DOHH2 (cell line): ENCODE measurements at regions not wholly inside any gene's neighbourhood (a gene's known extent, or its start where the extent isn't known, plus 50 kb on each side); places are given as distances from the start of the nearest gene placed in this dataset.

Experiments used
- H3F3A ChIP-seq: fragments of 200-600 bp; sonication (generic), shearing (Covaris generic); 2 replicates; pipeline ENCODE4 v1.6.0; 2016; ENCODE audit warnings: antibody characterized with exemption, mild to moderate bottlenecking; ENCODE audit not compliant: control insufficient read depth, insufficient read depth
- H3K27ac ChIP-seq: fragments of 200-600 bp; sonication (generic); 2 replicates; pipeline ENCODE4 v1.5.1; 2014; ENCODE audit warnings: low read depth, mild to moderate bottlenecking, low read length, moderate library complexity
- H3K27me3 ChIP-seq: fragments of 200-600 bp; sonication (generic); 2 replicates; pipeline ENCODE4 v1.6.1; 2014; ENCODE audit warnings: mild to moderate bottlenecking, low read length, mixed read lengths; ENCODE audit not compliant: control insufficient read depth
- H3K36me3 ChIP-seq: fragments of 200-600 bp; sonication (generic); 2 replicates; pipeline ENCODE4 v1.6.1; 2014; ENCODE audit warnings: mild to moderate bottlenecking, low read length, moderate library complexity, mixed read lengths; ENCODE audit not compliant: control insufficient read depth
- H3K4me1 ChIP-seq: fragments of 200-600 bp; sonication (generic); 2 replicates; pipeline ENCODE4 v1.6.1; 2014; ENCODE audit warnings: mild to moderate bottlenecking, low read length, mixed read lengths; ENCODE audit not compliant: control insufficient read depth
- H3K4me2 ChIP-seq: fragments of 200-600 bp; sonication (generic); 2 replicates; pipeline ENCODE4 v1.6.0; 2014; ENCODE audit warnings: mild to moderate bottlenecking, low read length, moderate library complexity
- H3K4me3 ChIP-seq: fragments of 200-600 bp; sonication (generic); 2 replicates; pipeline ENCODE4 v1.5.1; 2014; ENCODE audit warnings: mild to moderate bottlenecking, low read length, mixed read lengths
- H3K79me2 ChIP-seq: fragments of 200-600 bp; sonication (generic); 2 replicates; pipeline ENCODE4 v1.6.1; 2014; ENCODE audit warnings: mild to moderate bottlenecking, low read length, mixed read lengths; ENCODE audit not compliant: control insufficient read depth
- H3K9me2 ChIP-seq: fragments of 200-600 bp; sonication (generic); replicated peaks from 2 replicates; pipeline ENCODE4 v1.6.1; 2014; ENCODE audit warnings: mild to moderate bottlenecking, low read length, mixed read lengths; ENCODE audit not compliant: control insufficient read depth
- H3K9me3 ChIP-seq: fragments of 200-600 bp; sonication (generic); 2 replicates; pipeline ENCODE4 v1.6.1; 2014; ENCODE audit warnings: antibody characterized with exemption, low read length, mixed read lengths; ENCODE audit not compliant: control insufficient read depth, insufficient read depth
- H4K20me1 ChIP-seq: fragments of 200-600 bp; sonication (generic); 2 replicates; pipeline ENCODE4 v1.6.0; 2014; ENCODE audit warnings: low read depth, mild to moderate bottlenecking, antibody characterized with exemption, low read length, moderate library complexity; ENCODE audit not compliant: control insufficient read depth, insufficient read depth
- EZH2phosphoT487 ChIP-seq: fragments of 200-600 bp; sonication (generic); IDR thresholded peaks from 2 replicates; pipeline ENCODE4 v1.6.1; 2017; ENCODE audit warnings: borderline replicate concordance, mild to moderate bottlenecking, antibody characterized with exemption, low read length, moderate library complexity, mixed read lengths
- TF ChIP-seq, protein P1 (sequence below): fragments of 200-600 bp; sonication (generic); IDR thresholded peaks from one replicate; pipeline ENCODE4 v1.5.1; 2014; ENCODE audit warnings: antibody characterized with exemption, mild to moderate bottlenecking, low read depth, low read length; ENCODE audit not compliant: poor library complexity, severe bottlenecking

DNA sequence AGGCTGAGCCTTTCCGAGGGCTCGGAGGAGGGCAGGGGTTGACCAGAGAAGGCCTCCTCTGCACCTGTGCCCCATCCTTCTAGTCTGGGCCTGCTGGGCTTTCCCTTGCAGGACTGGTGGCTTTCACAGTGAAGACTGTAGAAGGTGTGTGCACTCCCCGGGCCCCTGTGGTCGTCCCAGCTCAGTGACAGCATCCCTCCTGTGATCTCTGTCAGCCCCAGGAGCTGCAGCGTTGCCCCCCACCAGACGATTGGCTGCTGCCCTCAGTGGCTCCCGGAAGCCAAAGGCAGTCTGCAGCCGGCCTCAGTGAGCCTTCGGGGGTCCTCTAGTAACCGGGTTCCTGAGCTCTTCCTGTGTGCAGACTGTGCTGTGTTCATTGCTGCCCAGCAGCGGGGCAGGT is 69.4 kb upstream of the EN2 start:
- H3K27me3 ChIP-seq: peaks cover 7% of the 10 kb centered on the region; the same call in 1 of the 2 replicates
- no peaks in the 10 kb centered on the region for H3K79me2 ChIP-seq
- no peaks in the 10 kb centered on the region for H3F3A ChIP-seq
- H3K9me3 ChIP-seq: no peaks in the 10 kb centered on the region
- no peaks in the 10 kb centered on the region for H3K36me3 ChIP-seq
- H3K4me2 ChIP-seq: no peak overlapping the region
- H3K4me1 ChIP-seq: no peaks in the 10 kb centered on the region
- TF ChIP-seq EZH2phosphoT487: no peak
- TF ChIP-seq, protein P1, sequence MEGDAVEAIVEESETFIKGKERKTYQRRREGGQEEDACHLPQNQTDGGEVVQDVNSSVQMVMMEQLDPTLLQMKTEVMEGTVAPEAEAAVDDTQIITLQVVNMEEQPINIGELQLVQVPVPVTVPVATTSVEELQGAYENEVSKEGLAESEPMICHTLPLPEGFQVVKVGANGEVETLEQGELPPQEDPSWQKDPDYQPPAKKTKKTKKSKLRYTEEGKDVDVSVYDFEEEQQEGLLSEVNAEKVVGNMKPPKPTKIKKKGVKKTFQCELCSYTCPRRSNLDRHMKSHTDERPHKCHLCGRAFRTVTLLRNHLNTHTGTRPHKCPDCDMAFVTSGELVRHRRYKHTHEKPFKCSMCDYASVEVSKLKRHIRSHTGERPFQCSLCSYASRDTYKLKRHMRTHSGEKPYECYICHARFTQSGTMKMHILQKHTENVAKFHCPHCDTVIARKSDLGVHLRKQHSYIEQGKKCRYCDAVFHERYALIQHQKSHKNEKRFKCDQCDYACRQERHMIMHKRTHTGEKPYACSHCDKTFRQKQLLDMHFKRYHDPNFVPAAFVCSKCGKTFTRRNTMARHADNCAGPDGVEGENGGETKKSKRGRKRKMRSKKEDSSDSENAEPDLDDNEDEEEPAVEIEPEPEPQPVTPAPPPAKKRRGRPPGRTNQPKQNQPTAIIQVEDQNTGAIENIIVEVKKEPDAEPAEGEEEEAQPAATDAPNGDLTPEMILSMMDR: no peak
- no peak overlapping the region for H3K27ac ChIP-seq
- H4K20me1 ChIP-seq: no peaks in the 10 kb centered on the region; the same call in 1 of the 2 replicates
- no peaks in the 10 kb centered on the region for H3K9me2 ChIP-seq
- H3K4me3 ChIP-seq: no peak overlapping the region

DNA sequence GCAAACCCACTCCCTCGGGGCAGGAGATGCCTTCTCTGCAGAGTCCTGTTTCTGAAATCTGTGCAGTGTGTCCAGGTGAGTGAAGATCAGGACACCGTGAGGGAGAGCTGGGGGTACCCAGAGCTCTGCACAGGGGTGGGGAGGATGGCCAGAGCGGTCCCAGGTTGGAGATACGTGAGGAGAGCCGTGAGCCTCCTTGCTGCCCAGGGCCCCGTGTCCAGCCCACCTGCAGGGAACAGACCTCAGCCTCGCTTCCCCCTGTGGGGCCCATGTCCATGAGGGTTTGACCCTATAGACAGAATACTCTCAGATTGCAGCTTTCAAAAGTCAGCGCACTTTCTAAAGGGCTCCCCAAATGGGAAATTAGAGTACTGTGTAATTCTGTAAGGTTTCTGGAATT is 66.5 kb upstream of the EN2 start:
- Histone ChIP-seq H3K4me3 (no peak overlapping the region), H3K27ac (no peak overlapping the region), H3K27me3 (0 out of 2 replicates have a peak, but pooled peaks cover 3% of the 10 kb centered on the region), H3K4me2 (no peak overlapping the region), H4K20me1 (no peaks in the 10 kb centered on the region; the same call in 1 of the 2 replicates), H3K36me3 (no peaks in the 10 kb centered on the region), H3K79me2 (no peaks in the 10 kb centered on the region), H3K9me2 (no peaks in the 10 kb centered on the region), H3K4me1 (no peaks in the 10 kb centered on the region), H3F3A (no peaks in the 10 kb centered on the region), H3K9me3 (no peaks in the 10 kb centered on the region)
- no peak for TF ChIP-seq EZH2phosphoT487
- TF ChIP-seq, protein P1: no peak

- no peaks in the 10 kb centered on the region for H3K79me2 ChIP-seq
- no peak overlapping the region for H3K4me2 ChIP-seq
- no peak overlapping the region for H3K4me3 ChIP-seq
- H3K9me2 ChIP-seq: no peaks in the 10 kb centered on the region
- no peaks in the 10 kb centered on the region for H3K9me3 ChIP-seq
- H3F3A ChIP-seq: no peaks in the 10 kb centered on the region
- no peak for TF ChIP-seq EZH2phosphoT487
- TF ChIP-seq, protein P1: no peak
- H3K4me1 ChIP-seq: no peaks in the 10 kb centered on the region
- no peaks in the 10 kb centered on the region for H3K36me3 ChIP-seq
- 0 out of 2 replicates have a peak, but pooled peaks cover 3% of the 10 kb centered on the region for H3K27me3 ChIP-seq
- H4K20me1 ChIP-seq: no peaks in the 10 kb centered on the region
- no peak overlapping the region for H3K27ac ChIP-seq
These were observed 65.0 kb upstream of the EN2 start for GRCh38 chr7:155392726-155393570.
